B cell (primary cell): ENCODE measurements at regions not wholly inside any gene's neighbourhood (a gene's known extent, or its start where the extent isn't known, plus 50 kb on each side); places are given as distances from the start of the nearest gene placed in this dataset.

Experiments used
- ATAC-seq: fragments of 200-7000 bp; cut with Tn5 transposase; one replicate; pipeline ENCODE4 v1.10.0; 2021; ENCODE audit warnings: low read depth, mild to moderate bottlenecking, moderate number of reproducible peaks, moderate library complexity
- CTCF ChIA-PET: fragments of 350-600 bp; sonication (Branson Sonifier 250); formaldehyde crosslinking; loops from one replicate; lab custom pipeline; 2021; ENCODE audit warnings: antibody characterized with exemption, inconsistent platforms; lab: Charles Lee
- POLR2A ChIA-PET: fragments of 350-600 bp; sonication (Branson Sonifier 250); formaldehyde crosslinking; loops from one replicate; lab custom pipeline; 2021; ENCODE audit warnings: antibody characterized with exemption; lab: Charles Lee
- DNase-seq: peaks from one replicate; pipeline ENCODE4 v3.0.0; 2013
- H2AFZ ChIP-seq: 2 replicates; pipeline ENCODE4 v1.6.1; 2012; ENCODE audit warnings: mild to moderate bottlenecking, low read depth, low read length; ENCODE audit not compliant: insufficient read depth, poor library complexity, severe bottlenecking
- H3K27ac ChIP-seq, 2 donors: 1 replicate in 1 of 2; 2 replicates in 1 of 2; pipeline ENCODE4 v1.5.1; 2012 to 2013; ENCODE audit warnings: low read length in 2 of 2, mild to moderate bottlenecking in 2 of 2, moderate library complexity in 1 of 2
- H3K27me3 ChIP-seq, 4 experiments: fragments of 200-600 bp in 1 of 4; sonication (generic) in 1 of 4; replicated peaks in 1 of 4; 1 replicate in 2 of 4; 2 replicates in 2 of 4; pipeline versions ENCODE4 v1.6.1 to v1.7.0; 2013 to 2016; ENCODE audit warnings: low read length in 3 of 4, mild to moderate bottlenecking in 2 of 4, mixed read lengths in 1 of 4, moderate library complexity in 1 of 4; ENCODE audit not compliant: insufficient read depth in 4 of 4, control insufficient read depth in 3 of 4; ENCODE audit errors: control extremely low read depth in 1 of 4
- H3K36me3 ChIP-seq, 2 experiments: replicated peaks in 1 of 2; 1 replicate in 1 of 2; 2 replicates in 1 of 2; pipeline versions ENCODE4 v1.6.1 to v1.7.1; 2013; ENCODE audit warnings: low read length in 1 of 2; ENCODE audit not compliant: insufficient read depth in 2 of 2, control insufficient read depth in 1 of 2; ENCODE audit errors: control extremely low read depth in 1 of 2, extremely low read depth in 1 of 2
- H3K4me1 ChIP-seq, 2 donors: fragments of 200-600 bp in 1 of 2; sonication (generic) in 1 of 2; 1 replicate in 1 of 2; 2 replicates in 1 of 2; pipeline versions ENCODE4 v1.5.1 to v1.6.1; 2013 to 2017; ENCODE audit warnings: low read length in 2 of 2; ENCODE audit not compliant: control insufficient read depth in 2 of 2, insufficient read depth in 2 of 2
- H3K4me2 ChIP-seq: replicated peaks from 2 replicates; pipeline ENCODE3; 2012; ENCODE audit warnings: mild to moderate bottlenecking, low read depth, low read length; ENCODE audit not compliant: poor library complexity, severe bottlenecking
- H3K4me3 ChIP-seq, 5 experiments: fragments of 200-600 bp in 1 of 5; sonication (generic) in 1 of 5; 1 replicate in 3 of 5; 2 replicates in 2 of 5; pipeline versions ENCODE4 v1.5.1 to v1.7.0; 2011 to 2016; ENCODE audit warnings: low read length in 4 of 5, mild to moderate bottlenecking in 4 of 5, low read depth in 2 of 5, control low read depth in 1 of 5, moderate library complexity in 1 of 5; ENCODE audit not compliant: insufficient read depth in 1 of 5; ENCODE audit errors: control extremely low read depth in 1 of 5, extremely low read depth in 1 of 5
- H3K79me2 ChIP-seq: fragments of 200-600 bp; sonication (generic); one replicate; pipeline ENCODE4 v1.6.0; 2016; ENCODE audit warnings: low read length; ENCODE audit not compliant: control insufficient read depth, insufficient read depth
- H3K9ac ChIP-seq: fragments of 200-600 bp; sonication (generic); 2 replicates; pipeline ENCODE4 v1.6.1; 2017; ENCODE audit warnings: mild to moderate bottlenecking, low read length, moderate library complexity
- H3K9me3 ChIP-seq, 3 donors: one replicate each; pipeline versions ENCODE4 v1.6.1 to v1.7.1; 2013; ENCODE audit warnings: low read length in 2 of 3; ENCODE audit not compliant: control insufficient read depth in 2 of 3, insufficient read depth in 1 of 3; ENCODE audit errors: control extremely low read depth in 1 of 3
- H4K20me1 ChIP-seq: 2 replicates; pipeline ENCODE4 v1.6.0; 2012; ENCODE audit warnings: mild to moderate bottlenecking, low read length; ENCODE audit not compliant: insufficient read depth, control insufficient read depth, poor library complexity, severe bottlenecking
- H3K27ac Mint-ChIP-seq: one replicate; pipeline ENCODE4 v1.8.0; 2021; ENCODE audit warnings: mixed read lengths
- H3K27me3 Mint-ChIP-seq: one replicate; pipeline ENCODE4 v1.8.0; 2021; ENCODE audit warnings: mixed read lengths
- H3K4me1 Mint-ChIP-seq: one replicate; pipeline ENCODE4 v1.8.0; 2021; ENCODE audit warnings: mixed read lengths
- H3K4me3 Mint-ChIP-seq: one replicate; pipeline ENCODE4 v1.8.0; 2021; ENCODE audit warnings: mixed read lengths
- H3K9me3 Mint-ChIP-seq: one replicate; pipeline ENCODE4 v1.8.0; 2022; ENCODE audit warnings: mixed read lengths; ENCODE audit not compliant: insufficient read depth
- EZH2 ChIP-seq: IDR thresholded peaks from 2 replicates; pipeline ENCODE4 v1.6.1; 2012; ENCODE audit warnings: borderline replicate concordance, low read depth, mild to moderate bottlenecking, moderate library complexity, low read length; ENCODE audit not compliant: insufficient read depth, poor library complexity, severe bottlenecking
- WGBS: methylation state at CpG from one replicate; pipeline ENCODE4 v1.1.5; 2013; ENCODE audit warnings: missing lambda C conversion rate; ENCODE audit not compliant: insufficient coverage; 5-methylcytosine and 5-hydroxymethylcytosine counted together
- intact Hi-C: fragments of 100-400 bp; cut with micrococcal nuclease; formaldehyde crosslinking; loops from one replicate; pipeline ENCODE4 v1.10.0; 2022
- TF ChIP-seq, protein P1 (sequence below): fragments of 200-600 bp; IDR thresholded peaks from one replicate; pipeline ENCODE4 v1.8.0; 2022; ENCODE audit warnings: antibody characterized with exemption, mild to moderate bottlenecking

DNA sequence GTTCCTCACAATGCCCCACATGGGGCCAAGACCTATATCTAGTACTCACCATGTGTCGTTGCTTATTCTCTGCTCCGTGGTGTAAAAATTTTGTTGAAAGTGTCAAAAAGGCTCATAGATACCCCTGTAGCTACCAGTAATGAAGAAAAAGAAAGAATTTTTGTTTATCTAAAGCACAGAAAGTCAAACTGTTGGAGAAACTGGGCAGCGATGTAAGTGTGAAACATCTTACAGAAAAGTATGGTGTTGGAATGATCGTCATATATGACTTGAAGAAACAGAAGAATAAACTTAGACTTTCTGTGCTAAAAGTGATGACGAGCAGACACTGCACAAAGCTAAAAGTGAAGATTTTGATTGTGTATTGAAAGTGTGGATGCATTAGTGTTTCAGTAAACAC is 626.6 kb upstream of the GHITM start:
- H3K27ac Mint-ChIP-seq: no peak overlapping the region
- POLR2A ChIA-PET: no interaction called here

DNA sequence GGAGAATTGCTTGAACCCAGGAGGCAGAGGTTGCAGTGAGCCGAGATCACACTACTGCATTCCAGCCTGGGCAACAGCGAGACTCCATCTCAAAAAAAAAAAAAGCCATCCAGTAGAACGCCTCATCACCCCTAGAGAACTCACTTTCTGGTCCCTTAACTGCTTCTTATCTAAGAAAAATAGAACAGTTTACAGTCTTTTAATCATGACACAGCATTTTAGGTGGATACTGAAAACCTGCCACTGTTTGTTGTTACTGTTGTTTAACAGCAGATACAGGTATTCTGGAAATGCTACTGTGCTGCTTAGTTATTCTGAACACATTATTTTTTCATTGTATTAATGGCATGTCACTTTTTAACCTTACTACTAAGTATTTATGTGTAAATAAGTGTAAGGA is 624.3 kb upstream of the GHITM start:
- no peaks in the 10 kb centered on the region for H3K36me3 ChIP-seq
- no peak overlapping the region for H3K4me2 ChIP-seq
- no peaks in the 10 kb centered on the region for H3K9me3 ChIP-seq
- H3K4me3 ChIP-seq: no peak overlapping the region
- Mint-ChIP-seq H3K4me3 (no peak overlapping the region), H3K27ac (no peak overlapping the region), H3K4me1 (no peaks in the 10 kb centered on the region), H3K27me3 (no peaks in the 10 kb centered on the region), H3K9me3 (no peaks in the 10 kb centered on the region)
- H3K27ac ChIP-seq: no peak overlapping the region
- POLR2A ChIA-PET: no interaction called here
- ATAC-seq: no peak
- no peak for DNase-seq
- no peaks in the 10 kb centered on the region for H4K20me1 ChIP-seq
- no peak overlapping the region for H3K9ac ChIP-seq
- TF ChIP-seq, protein P1, sequence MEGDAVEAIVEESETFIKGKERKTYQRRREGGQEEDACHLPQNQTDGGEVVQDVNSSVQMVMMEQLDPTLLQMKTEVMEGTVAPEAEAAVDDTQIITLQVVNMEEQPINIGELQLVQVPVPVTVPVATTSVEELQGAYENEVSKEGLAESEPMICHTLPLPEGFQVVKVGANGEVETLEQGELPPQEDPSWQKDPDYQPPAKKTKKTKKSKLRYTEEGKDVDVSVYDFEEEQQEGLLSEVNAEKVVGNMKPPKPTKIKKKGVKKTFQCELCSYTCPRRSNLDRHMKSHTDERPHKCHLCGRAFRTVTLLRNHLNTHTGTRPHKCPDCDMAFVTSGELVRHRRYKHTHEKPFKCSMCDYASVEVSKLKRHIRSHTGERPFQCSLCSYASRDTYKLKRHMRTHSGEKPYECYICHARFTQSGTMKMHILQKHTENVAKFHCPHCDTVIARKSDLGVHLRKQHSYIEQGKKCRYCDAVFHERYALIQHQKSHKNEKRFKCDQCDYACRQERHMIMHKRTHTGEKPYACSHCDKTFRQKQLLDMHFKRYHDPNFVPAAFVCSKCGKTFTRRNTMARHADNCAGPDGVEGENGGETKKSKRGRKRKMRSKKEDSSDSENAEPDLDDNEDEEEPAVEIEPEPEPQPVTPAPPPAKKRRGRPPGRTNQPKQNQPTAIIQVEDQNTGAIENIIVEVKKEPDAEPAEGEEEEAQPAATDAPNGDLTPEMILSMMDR: no peak
- no peak for TF ChIP-seq EZH2
- 100% methylated on average over 1 of the region's 3 CpGs for WGBS
- H3K79me2 ChIP-seq: no peaks in the 10 kb centered on the region
- no peak overlapping the region for H2AFZ ChIP-seq
- H3K4me1 ChIP-seq: no peaks in the 10 kb centered on the region
- CTCF ChIA-PET: no interaction called here
- H3K27me3 ChIP-seq: no peaks in the 10 kb centered on the region
- intact Hi-C loops: no loop called here

More for the DNA sequence above, 626.6 kb upstream of the GHITM start:
- Histone ChIP-seq H3K4me2 (no peak overlapping the region), H3K27ac (no peak overlapping the region), H3K27me3 (no peaks in the 10 kb centered on the region), H3K9me3 (no peaks in the 10 kb centered on the region), H3K4me3 (no peak overlapping the region), H3K79me2 (no peaks in the 10 kb centered on the region), H3K4me1 (no peaks in the 10 kb centered on the region), H3K36me3 (no peaks in the 10 kb centered on the region), H4K20me1 (no peaks in the 10 kb centered on the region), H3K9ac (no peak overlapping the region), H2AFZ (no peak overlapping the region)
- H3K4me3 Mint-ChIP-seq: no peak overlapping the region
- CTCF ChIA-PET: interaction anchor here (0.6 kb wide), 1 partner anchor 1377 kb away, joined by 4 read pairs; no protein-coding TSS in a partner anchor
- intact Hi-C loops: no loop called here
- TF ChIP-seq EZH2: no peak
- TF ChIP-seq, protein P1: no peak
- no peaks in the 10 kb centered on the region for H3K9me3 Mint-ChIP-seq
- no peak for ATAC-seq
- DNase-seq: no peak
- no peaks in the 10 kb centered on the region for H3K27me3 Mint-ChIP-seq
- no peaks in the 10 kb centered on the region for H3K4me1 Mint-ChIP-seq
- WGBS: 87% methylated on average over 3 of the region's 5 CpGs
